A549 (cell line): ENCODE measurements at regions not wholly inside any gene's neighbourhood (a gene's known extent, or its start where the extent isn't known, plus 50 kb on each side); places are given as distances from the start of the nearest gene placed in this dataset.

Experiments used
- ATAC-seq, 2 experiments: fragments of 200-7000 bp in 1 of 2; fragments of >200 bp in 1 of 2; cut with Nextera tagmentation in 1 of 2; cut with Tn5 transposase in 1 of 2; 3 replicates each; pipeline versions ENCODE4 v1.8.0 to v1.9.1; 2018 to 2020; ENCODE audit warnings: mild to moderate bottlenecking in 1 of 2, moderate library complexity in 1 of 2
- CTCF ChIA-PET: fragments of 300-600 bp; sonication (Branson Sonifier 250); formaldehyde crosslinking; extraction: SDS; loops from one replicate; lab custom pipeline; 2021; ENCODE audit warnings: antibody characterized with exemption, inconsistent platforms; lab: Yijun Ruan, JAX
- POLR2A ChIA-PET: fragments of 350-600 bp; formaldehyde crosslinking; extraction: SDS; loops from one replicate; lab custom pipeline; 2021; ENCODE audit warnings: antibody characterized with exemption, inconsistent platforms; lab: Yijun Ruan, JAX
- DNase-seq, 2 experiments: peaks; one replicate each; pipeline versions ENCODE4 v3.0.0 to v3.0.0-alpha.2; 2011 to 2016; ENCODE audit warnings: low read depth in 1 of 2, low spot score in 1 of 2
- FAIRE-seq: peaks from 2 replicates; lab custom pipeline; 2011; peaks lifted over from hg19 to GRCh38; lab: Jason Lieb, UNC
- H3K27ac ChIP-seq, 2 experiments: fragments of >200 bp; sonication (Bioruptor Twin); formaldehyde crosslinking; 3 replicates each; pipeline ENCODE4 v1.5.1; 2016 to 2017
- H3K4me1 ChIP-seq: fragments of >200 bp; sonication (Bioruptor Twin); formaldehyde crosslinking; 3 replicates; pipeline ENCODE4 v1.6.1; 2016
- H3K4me2 ChIP-seq: fragments of >200 bp; sonication (Bioruptor Twin); formaldehyde crosslinking; 3 replicates; pipeline ENCODE4 v1.6.1; 2016
- H3K4me3 ChIP-seq: fragments of >200 bp; sonication (Bioruptor Twin); formaldehyde crosslinking; 3 replicates; pipeline ENCODE4 v1.5.1; 2016
- H3K9me3 ChIP-seq: fragments of >200 bp; sonication (Bioruptor Twin); formaldehyde crosslinking; 3 replicates; pipeline ENCODE4 v1.6.1; 2016
- ATOH8 ChIP-seq: fragments of 250-450 bp; sonication (Bioruptor Pico); IDR thresholded peaks from 2 replicates; pipeline ENCODE4 v1.5.0; 2020; ENCODE audit warnings: low read depth, mild to moderate bottlenecking, moderate library complexity
- CBX2 ChIP-seq: fragments of 200-600 bp; sonication (generic); IDR thresholded peaks from 2 replicates; pipeline ENCODE4 v1.6.1; 2016; ENCODE audit warnings: low read depth, mild to moderate bottlenecking, borderline replicate concordance
- CEBPB ChIP-seq, 2 experiments: fragments of >200 bp in 1 of 2; sonication (Bioruptor Twin) in 1 of 2; formaldehyde crosslinking in 1 of 2; IDR thresholded peaks; 2 replicates each; pipeline ENCODE4 v1.6.1; 2012 to 2016
- CHD4 ChIP-seq: fragments of 200-600 bp; sonication (generic); IDR thresholded peaks from 2 replicates; pipeline ENCODE4 v1.6.1; 2016; ENCODE audit warnings: antibody characterized with exemption, mild to moderate bottlenecking, borderline replicate concordance
- ELK1 ChIP-seq: fragments of 150-350 bp; IDR thresholded peaks from 2 replicates; pipeline ENCODE4 v1.6.1; 2014; ENCODE audit warnings: low read depth, mild to moderate bottlenecking, low read length
- ESRRA ChIP-seq: fragments of 150-350 bp; IDR thresholded peaks from 2 replicates; pipeline ENCODE4 v1.6.1; 2014; ENCODE audit warnings: mild to moderate bottlenecking, low read length, borderline replicate concordance
- HMGXB4 ChIP-seq: fragments of 250-450 bp; sonication (Bioruptor Pico); IDR thresholded peaks from 2 replicates; pipeline ENCODE4 v1.5.0; 2021; ENCODE audit warnings: mild to moderate bottlenecking, moderate library complexity, borderline replicate concordance
- HOXA7 ChIP-seq: fragments of 250-450 bp; sonication (Bioruptor Pico); IDR thresholded peaks from 2 replicates; pipeline ENCODE4 v1.5.0; 2020; ENCODE audit warnings: mild to moderate bottlenecking, moderate library complexity
- HOXB13 ChIP-seq: fragments of 250-450 bp; sonication (Bioruptor Pico); IDR thresholded peaks from 2 replicates; pipeline ENCODE4 v1.5.0; 2020; ENCODE audit warnings: low read depth, mild to moderate bottlenecking, moderate library complexity
- KDM1A ChIP-seq: fragments of 200-600 bp; sonication (generic); IDR thresholded peaks from 2 replicates; pipeline ENCODE4 v1.6.1; 2016; ENCODE audit warnings: low read depth, mild to moderate bottlenecking
- MAFK ChIP-seq: fragments of 450-650 bp; IDR thresholded peaks from 2 replicates; pipeline ENCODE4 v1.6.1; 2014; ENCODE audit not compliant: partially characterized antibody
- MAZ ChIP-seq: fragments of 150-350 bp; IDR thresholded peaks from 2 replicates; pipeline ENCODE4 v1.6.1; 2014; ENCODE audit warnings: antibody characterized with exemption, low read depth, low read length, borderline replicate concordance
- MYC ChIP-seq: IDR thresholded peaks from 2 replicates; pipeline ENCODE4 v1.6.1; 2012; ENCODE audit warnings: mild to moderate bottlenecking, inconsistent platforms, low read length, improper control_type of control experiment, borderline replicate concordance
- PBX3 ChIP-seq: IDR thresholded peaks from 2 replicates; pipeline ENCODE4 v1.6.1; 2012
- SMC3 ChIP-seq: fragments of >200 bp; sonication (Bioruptor Twin); formaldehyde crosslinking; IDR thresholded peaks from 3 replicates; pipeline ENCODE4 v1.6.1; 2018; ENCODE audit warnings: inconsistent platforms
- ZC3H11A ChIP-seq: fragments of 450-650 bp; IDR thresholded peaks from 2 replicates; pipeline ENCODE4 v1.6.1; 2014; ENCODE audit warnings: antibody characterized with exemption, mild to moderate bottlenecking
- WGBS: methylation state at CpG from one replicate; pipeline ENCODE4 v1.1.6; 2017; ENCODE audit errors: missing lambda C conversion rate; 5-methylcytosine and 5-hydroxymethylcytosine counted together

GRCh38 chr9:108015690-108016089, 526.1 kb upstream of the KLF4 start (continued):
- TF ChIP-seq HOXB13, result no peak

GRCh38 chr9:108014353-108014752, 524.8 kb upstream of the KLF4 start:
- Histone ChIP-seq H3K4me2 (no peak overlapping the region), H3K27ac (no peak overlapping the region), H3K9me3 (no peaks in the 10 kb centered on the region), H3K4me3 (no peak overlapping the region), H3K4me1 (no peaks in the 10 kb centered on the region)
- ATAC-seq (no peak), FAIRE-seq (no peak), DNase-seq (no peak)
- POLR2A ChIA-PET, result interaction anchor here (0.6 kb wide), 1 partner anchor 56 kb away, joined by 4 read pairs; no protein-coding TSS in a partner anchor
- TF ChIP-seq CHD4, result no peak
- TF ChIP-seq MYC, result no peak
- TF ChIP-seq ESRRA, result no peak
- TF ChIP-seq CEBPB (IDR thresholded peaks at IDR 0.05), result no peak
- TF ChIP-seq MAZ, result no peak
- no peak for TF ChIP-seq SMC3
- TF ChIP-seq PBX3, result no peak
- 68% methylated on average over 2 of the region's 2 CpGs for WGBS
- CTCF ChIA-PET, result no interaction called here

GRCh38 chr9:108012886-108013665, 523.5 kb upstream of the KLF4 start:
- H3K4me2 ChIP-seq, result no peak overlapping the region
- WGBS, result 45% methylated on average over 3 of the region's 3 CpGs
- CTCF ChIA-PET, result interaction anchor here (0.6 kb wide), 1 partner anchor 537 kb away, joined by 3 read pairs; no protein-coding TSS in a partner anchor
- ATAC-seq, result no peak
- H3K27ac ChIP-seq, result no peak overlapping the region
- POLR2A ChIA-PET, result interaction anchor here (0.7 kb wide), 1 partner anchor 37 kb away, joined by 4 read pairs; no protein-coding TSS in a partner anchor
- no peak overlapping the region for H3K4me3 ChIP-seq
- TF ChIP-seq MAZ, result no peak
- peak; percentile 33 for TF ChIP-seq MAFK
- TF ChIP-seq ATOH8 (CRISPR knock-in tag), result no peak
- TF ChIP-seq KDM1A, result no peak
- FAIRE-seq, result no peak
- no peaks in the 10 kb centered on the region for H3K4me1 ChIP-seq
- no peaks in the 10 kb centered on the region for H3K9me3 ChIP-seq
- no peak for DNase-seq

GRCh38 chr9:108012405-108012804, 522.8 kb upstream of the KLF4 start:
- WGBS, result 83% methylated on average over 4 of the region's 4 CpGs
- TF ChIP-seq HMGXB4 (CRISPR knock-in tag) (no peak), ELK1 (no peak), ZC3H11A (no peak), MAZ (no peak), HOXA7 (CRISPR knock-in tag) (no peak), CBX2 (no peak)
- H3K4me1 ChIP-seq, result no peaks in the 10 kb centered on the region
- ChIA-PET CTCF (no interaction called here), POLR2A (no interaction called here)
- DNase-seq (no peak), ATAC-seq (no peak), FAIRE-seq (no peak)
- no peaks in the 10 kb centered on the region for H3K9me3 ChIP-seq
- no peak overlapping the region for H3K4me3 ChIP-seq
- no peak overlapping the region for H3K4me2 ChIP-seq
- no peak overlapping the region for H3K27ac ChIP-seq
